ENCODE measurements at regions not wholly inside any gene's neighbourhood (a gene's known extent, or its start where the extent isn't known, plus 50 kb on each side); places are given as distances from the start of the nearest gene placed in this dataset.

DNA sequence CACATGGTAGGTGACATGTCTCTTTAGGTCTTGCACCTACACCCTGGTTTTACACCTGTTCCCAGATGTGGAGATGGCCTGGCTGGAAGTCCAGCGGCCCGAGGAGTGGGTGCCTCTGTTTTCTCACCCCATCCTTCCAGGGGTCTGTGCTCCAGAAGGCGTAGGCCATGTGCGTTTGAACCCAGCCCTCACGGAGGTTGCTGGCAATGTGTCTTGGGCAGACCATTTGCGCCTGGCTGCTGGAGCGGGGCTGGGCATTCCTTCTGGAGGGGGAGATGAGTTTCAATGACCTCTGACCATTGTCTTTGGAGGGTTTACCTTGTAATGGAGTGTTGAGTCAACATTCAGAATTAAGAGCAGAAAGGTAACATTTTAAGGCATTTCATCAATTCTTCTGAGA is 54.8 kb upstream of the ZNF536 start:
- WGBS, 2 donors: 88 to 98% methylated on average over 5 to 7 of the region's 7 CpGs
- no peaks in the 10 kb centered on the region for H3K9me3 ChIP-seq
- H3K27ac ChIP-seq: no peak overlapping the region
- H3K36me3 ChIP-seq: no peaks in the 10 kb centered on the region
- DNase-seq: no peak
- H3K4me3 ChIP-seq (replicated peaks in 1 of 3): no peak overlapping the region
- intact Hi-C loops (cut with DNase I): no loop called here
- H3K4me1 ChIP-seq: no peaks in the 10 kb centered on the region
- TF ChIP-seq POLR2A (IDR thresholded peaks at IDR 0.05) (no peak), CTCF (IDR thresholded peaks at IDR 0.05) (no peak)
- no peaks in the 10 kb centered on the region for H3K27me3 ChIP-seq

- Histone ChIP-seq H3K36me3 (no peaks in the 10 kb centered on the region), H3K4me1 (no peaks in the 10 kb centered on the region), H3K27ac (no peak overlapping the region), H3K27me3 (no peaks in the 10 kb centered on the region), H3K9me3 (no peaks in the 10 kb centered on the region), H3K4me3 (replicated peaks in 1 of 3) (no peak overlapping the region)
- no peak for DNase-seq
- TF ChIP-seq POLR2A (IDR thresholded peaks at IDR 0.05) (no peak), CTCF (IDR thresholded peaks at IDR 0.05) (no peak)
- WGBS, 2 donors: 92 to 93% methylated on average over 5 of the region's 5 CpGs
- intact Hi-C loops (cut with DNase I): no loop called here
Observed at GRCh38 chr19:30318261-30318660, 53.9 kb upstream of the ZNF536 start.

- no peaks in the 10 kb centered on the region for H3K9me3 ChIP-seq
- 89 to 93% methylated on average over 11 of the region's 11 CpGs for WGBS, 2 donors
- no peaks in the 10 kb centered on the region for H3K4me1 ChIP-seq
- H3K27me3 ChIP-seq: no peaks in the 10 kb centered on the region
- H3K36me3 ChIP-seq: no peaks in the 10 kb centered on the region
- no peak overlapping the region for H3K27ac ChIP-seq
- no peak overlapping the region for H3K4me3 ChIP-seq (replicated peaks in 1 of 3)
- DNase-seq: no peak
- intact Hi-C loops (cut with DNase I): no loop called here
- TF ChIP-seq POLR2A (IDR thresholded peaks at IDR 0.05): no peak
- no peak for TF ChIP-seq CTCF (IDR thresholded peaks at IDR 0.05)
Observed at GRCh38 chr19:30318936-30319335, 53.2 kb upstream of the ZNF536 start.

GRCh38 chr19:30319411-30319810 is 52.8 kb upstream of the ZNF536 start:
- H3K4me1 ChIP-seq: no peaks in the 10 kb centered on the region
- no peak for DNase-seq
- no peak overlapping the region for H3K4me3 ChIP-seq (replicated peaks in 1 of 3)
- H3K27me3 ChIP-seq: no peaks in the 10 kb centered on the region
- no peaks in the 10 kb centered on the region for H3K36me3 ChIP-seq
- WGBS, 2 donors: 86 to 93% methylated on average over 2 of the region's 2 CpGs
- no peak overlapping the region for H3K27ac ChIP-seq
- H3K9me3 ChIP-seq: no peaks in the 10 kb centered on the region
- TF ChIP-seq CTCF (IDR thresholded peaks at IDR 0.05): no peak
- TF ChIP-seq POLR2A (IDR thresholded peaks at IDR 0.05): no peak
- intact Hi-C loops (cut with DNase I): no loop called here

GRCh38 chr19:30319876-30320275 is 52.3 kb upstream of the ZNF536 start:
- H3K4me3 ChIP-seq (replicated peaks in 1 of 3): no peak overlapping the region
- intact Hi-C loops (cut with DNase I): no loop called here
- H3K36me3 ChIP-seq: no peaks in the 10 kb centered on the region
- DNase-seq: no peak
- no peak overlapping the region for H3K27ac ChIP-seq
- TF ChIP-seq CTCF (IDR thresholded peaks at IDR 0.05) (no peak), POLR2A (IDR thresholded peaks at IDR 0.05) (no peak)
- no peaks in the 10 kb centered on the region for H3K4me1 ChIP-seq
- no peaks in the 10 kb centered on the region for H3K27me3 ChIP-seq
- no peaks in the 10 kb centered on the region for H3K9me3 ChIP-seq

All from thyroid gland (tissue), 4 donors.